ENCODE measurements at regions not wholly inside any gene's neighbourhood (a gene's known extent, or its start where the extent isn't known, plus 50 kb on each side); places are given as distances from the start of the nearest gene placed in this dataset.

DNA sequence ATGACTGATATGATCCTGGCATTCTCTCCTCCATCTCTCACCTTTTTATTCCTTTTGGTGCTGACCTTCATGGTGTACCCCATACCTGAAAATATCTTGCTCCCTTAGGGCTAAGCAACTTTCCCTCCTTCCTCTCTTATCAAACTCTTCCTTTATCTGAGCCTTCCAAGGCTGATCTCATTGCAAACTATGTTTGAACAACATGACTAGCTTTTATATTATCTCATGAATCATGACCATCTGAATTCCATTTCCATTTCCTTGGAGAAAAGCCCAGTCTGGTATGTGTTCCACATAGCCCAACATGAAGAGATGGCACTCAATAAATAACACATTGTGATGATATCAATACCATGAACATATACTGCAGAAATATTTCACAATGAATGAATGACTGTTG lies 111.6 kb downstream of the TSPAN8 start:
- TF ChIP-seq, protein P1, sequence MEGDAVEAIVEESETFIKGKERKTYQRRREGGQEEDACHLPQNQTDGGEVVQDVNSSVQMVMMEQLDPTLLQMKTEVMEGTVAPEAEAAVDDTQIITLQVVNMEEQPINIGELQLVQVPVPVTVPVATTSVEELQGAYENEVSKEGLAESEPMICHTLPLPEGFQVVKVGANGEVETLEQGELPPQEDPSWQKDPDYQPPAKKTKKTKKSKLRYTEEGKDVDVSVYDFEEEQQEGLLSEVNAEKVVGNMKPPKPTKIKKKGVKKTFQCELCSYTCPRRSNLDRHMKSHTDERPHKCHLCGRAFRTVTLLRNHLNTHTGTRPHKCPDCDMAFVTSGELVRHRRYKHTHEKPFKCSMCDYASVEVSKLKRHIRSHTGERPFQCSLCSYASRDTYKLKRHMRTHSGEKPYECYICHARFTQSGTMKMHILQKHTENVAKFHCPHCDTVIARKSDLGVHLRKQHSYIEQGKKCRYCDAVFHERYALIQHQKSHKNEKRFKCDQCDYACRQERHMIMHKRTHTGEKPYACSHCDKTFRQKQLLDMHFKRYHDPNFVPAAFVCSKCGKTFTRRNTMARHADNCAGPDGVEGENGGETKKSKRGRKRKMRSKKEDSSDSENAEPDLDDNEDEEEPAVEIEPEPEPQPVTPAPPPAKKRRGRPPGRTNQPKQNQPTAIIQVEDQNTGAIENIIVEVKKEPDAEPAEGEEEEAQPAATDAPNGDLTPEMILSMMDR (IDR thresholded peaks at IDR 0.05): no peak
- TF ChIP-seq POLR2AphosphoS5 (IDR thresholded peaks at IDR 0.05) (no peak), EP300 (IDR thresholded peaks at IDR 0.05; ENCODE audit: low read depth) (no peak), POLR2A (IDR thresholded peaks at IDR 0.05) (no peak)
